DMS114 treated with DMSO at 0.1 percent for 48 hours (cell line): ENCODE measurements at regions not wholly inside any gene's neighbourhood (a gene's known extent, or its start where the extent isn't known, plus 50 kb on each side); places are given as distances from the start of the nearest gene placed in this dataset.
"Not testable (repeated sequence)": the region's sequence is repeated elsewhere in the genome, so short reads cannot be mapped to it uniquely, and the experiment has no call there.

Experiments
- DNase-seq: peaks from one replicate; lab custom pipeline; 2025; ENCODE audit not compliant: unreplicated experiment; lab: John Stamatoyannopoulos, UW

- not testable (repeated sequence) for DNase-seq
Measured at GRCh38 chr9:81811688-81812087, 116.5 kb upstream of the SPATA31D4 start.

DNA sequence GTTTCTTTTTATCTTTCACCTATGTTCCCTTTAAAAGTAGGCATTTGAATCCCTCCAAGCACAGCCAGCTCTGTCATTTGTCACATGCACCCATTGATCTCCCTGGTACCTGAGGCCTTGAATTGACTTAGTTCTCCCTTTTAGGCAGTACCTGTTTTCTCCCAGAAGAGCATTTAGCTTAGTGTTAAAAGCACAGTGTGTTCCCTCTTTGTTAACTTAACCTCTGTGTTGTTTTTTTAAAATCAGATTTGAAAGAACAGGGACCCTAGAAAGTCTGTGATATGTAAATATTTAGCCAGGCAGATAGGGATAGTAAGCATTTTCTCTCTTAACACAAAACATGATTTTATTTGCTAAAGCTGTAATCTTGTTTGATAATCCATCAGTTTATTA lies 113.8 kb upstream of the SPATA31D4 start:
- DNase-seq = no peak

- no peak for DNase-seq
Measured at GRCh38 chr9:81814794-81815464, 113.3 kb upstream of the SPATA31D4 start.

- DNase-seq = no peak
Measured at GRCh38 chr9:81815781-81816180, 112.4 kb upstream of the SPATA31D4 start.

DNA sequence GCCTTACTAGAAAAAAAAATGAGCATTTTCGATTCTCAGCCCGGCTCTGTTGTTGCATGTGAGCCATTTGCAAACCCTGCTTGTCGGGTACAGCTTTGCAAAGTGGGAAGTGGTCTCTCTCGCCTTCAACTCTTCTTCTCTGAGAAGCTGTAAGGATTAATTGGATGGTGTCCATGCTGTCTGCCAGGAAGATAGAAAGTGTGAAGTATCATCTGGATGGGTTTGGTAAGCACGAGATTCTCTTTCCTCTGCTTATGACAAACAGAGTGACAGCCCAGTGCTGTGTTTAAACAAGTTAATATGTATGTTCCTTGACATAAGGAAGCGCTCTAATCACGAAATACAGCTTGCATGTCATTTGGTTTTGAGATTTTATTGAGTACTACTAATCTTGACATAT lies 109.1 kb upstream of the SPATA31D4 start:
- no peak for DNase-seq

GRCh38 chr9:81819859-81820546 lies 108.2 kb upstream of the SPATA31D4 start:
- no peak for DNase-seq

- DNase-seq = no peak
Measured at GRCh38 chr9:81822301-81822865, 105.8 kb upstream of the SPATA31D4 start.

DNA sequence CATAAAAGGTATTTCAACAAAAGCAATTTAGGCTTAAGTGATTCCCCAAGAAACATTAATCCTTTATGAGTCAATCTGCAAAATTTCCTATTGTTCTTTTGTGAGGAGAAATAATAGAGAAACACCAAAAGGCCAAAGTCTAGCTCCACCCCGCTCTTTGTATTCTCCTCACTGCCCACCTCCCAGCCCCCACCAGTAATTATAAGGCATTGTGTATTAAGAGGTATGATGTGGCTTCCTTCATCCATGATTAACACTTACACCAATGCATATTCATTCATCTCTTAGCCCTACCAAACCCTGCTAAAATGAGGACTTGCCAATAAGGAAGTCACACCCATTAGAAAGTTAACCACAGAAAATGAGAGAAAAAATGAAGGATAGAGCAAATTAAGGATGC lies 105.3 kb upstream of the SPATA31D4 start:
- DNase-seq = no peak

DNA sequence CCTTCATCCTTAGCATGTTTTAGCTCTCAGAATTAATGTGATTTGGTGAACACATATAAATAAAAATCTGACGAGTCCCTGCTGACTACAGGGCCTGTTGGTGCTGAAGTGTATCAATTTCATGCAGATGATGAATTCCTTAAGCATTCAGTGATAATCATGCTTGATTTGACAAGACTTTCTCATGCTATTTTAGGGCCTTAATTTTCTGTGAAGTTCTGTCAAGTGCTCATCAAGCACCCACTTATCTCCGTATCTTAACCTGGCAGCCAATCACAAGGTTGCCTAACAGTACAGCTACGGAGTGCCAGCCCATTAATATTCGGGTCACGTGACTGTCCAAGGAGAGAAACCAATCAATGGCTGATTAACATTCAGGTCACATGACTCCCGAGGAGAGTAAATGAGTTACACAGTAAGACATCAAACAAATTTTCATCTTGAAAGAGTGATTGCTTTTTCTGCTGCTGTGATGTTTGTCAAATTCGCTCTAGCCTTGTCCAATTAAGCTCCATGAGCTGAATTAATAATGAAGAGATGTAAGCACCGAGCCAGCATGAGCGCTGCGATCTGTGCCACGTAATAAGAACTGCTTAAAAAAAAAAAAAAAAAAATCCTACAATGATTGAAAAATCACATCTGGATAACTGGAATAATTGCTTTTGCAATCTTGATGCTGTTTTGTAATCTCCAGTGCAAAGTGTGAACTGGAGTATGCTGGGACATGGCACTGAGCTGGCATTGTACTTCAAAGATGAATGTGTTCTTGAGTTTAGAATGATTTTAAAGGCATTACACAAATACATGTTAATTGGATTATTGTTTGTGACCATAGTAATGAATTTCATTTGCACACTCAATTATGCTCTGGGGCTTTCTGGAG lies 104.3 kb upstream of the SPATA31D4 start:
- DNase-seq = no peak

GRCh38 chr9:81824802-81825730 lies 103.2 kb upstream of the SPATA31D4 start:
- DNase-seq = no peak

GRCh38 chr9:81825846-81826516 lies 102.2 kb upstream of the SPATA31D4 start:
- DNase-seq = no peak

GRCh38 chr9:81826517-81826906 lies 101.7 kb upstream of the SPATA31D4 start:
- no peak for DNase-seq

GRCh38 chr9:81827616-81828296 lies 100.5 kb upstream of the SPATA31D4 start:
- DNase-seq = no peak

GRCh38 chr9:81829195-81829882 lies 98.9 kb upstream of the SPATA31D4 start:
- DNase-seq = no peak

DNA sequence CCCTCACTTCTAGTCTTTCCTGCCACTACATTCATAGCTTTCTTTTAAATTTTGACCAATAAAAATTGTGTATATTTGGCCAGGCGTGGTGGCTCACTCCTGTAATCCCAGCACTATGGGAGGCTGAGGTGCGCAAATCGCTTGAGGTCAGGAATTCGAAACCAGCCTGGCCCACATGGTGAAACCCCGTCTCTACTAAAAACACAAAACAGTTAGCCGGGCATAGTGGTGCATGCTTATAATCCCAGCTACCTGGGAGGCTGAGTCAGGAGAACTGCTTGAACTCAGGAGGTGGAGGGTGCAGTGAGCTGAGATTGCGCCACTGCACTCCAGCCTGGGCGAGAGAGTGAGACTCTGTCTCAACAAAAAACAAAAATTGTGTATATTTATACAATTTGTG lies 97.8 kb upstream of the SPATA31D4 start:
- not testable (repeated sequence) for DNase-seq

- no peak for DNase-seq
Measured at GRCh38 chr9:81832571-81833285, 95.5 kb upstream of the SPATA31D4 start.

- no peak for DNase-seq
Measured at GRCh38 chr9:81833563-81834345, 94.5 kb upstream of the SPATA31D4 start.
